Erythroblast (primary cell): ENCODE measurements at regions not wholly inside any gene's neighbourhood (a gene's known extent, or its start where the extent isn't known, plus 50 kb on each side); places are given as distances from the start of the nearest gene placed in this dataset.

ENCODE experiments used
- GATA1 ChIP-seq: IDR thresholded peaks from 2 replicates; pipeline ENCODE4 v1.6.1; 2011; ENCODE audit warnings: low read depth, mild to moderate bottlenecking, control low read depth, low read length, moderate library complexity
- POLR2A ChIP-seq: IDR thresholded peaks from 2 replicates; pipeline ENCODE4 v1.6.1; 2011; ENCODE audit warnings: mild to moderate bottlenecking, low read length

- no peak for TF ChIP-seq POLR2A
- no peak for TF ChIP-seq GATA1
Observed at GRCh38 chr9:34876096-34876495, 82.0 kb upstream of the PHF24 start.
